Inferior parietal cortex (tissue), 1 donor: ENCODE measurements at regions not wholly inside any gene's neighbourhood (a gene's known extent, or its start where the extent isn't known, plus 50 kb on each side); places are given as distances from the start of the nearest gene placed in this dataset.

Experiments used
- DNase-seq: peaks from one replicate; pipeline ENCODE4 v3.0.0-alpha.2; 2016; ENCODE audit errors: extremely low spot score

DNA sequence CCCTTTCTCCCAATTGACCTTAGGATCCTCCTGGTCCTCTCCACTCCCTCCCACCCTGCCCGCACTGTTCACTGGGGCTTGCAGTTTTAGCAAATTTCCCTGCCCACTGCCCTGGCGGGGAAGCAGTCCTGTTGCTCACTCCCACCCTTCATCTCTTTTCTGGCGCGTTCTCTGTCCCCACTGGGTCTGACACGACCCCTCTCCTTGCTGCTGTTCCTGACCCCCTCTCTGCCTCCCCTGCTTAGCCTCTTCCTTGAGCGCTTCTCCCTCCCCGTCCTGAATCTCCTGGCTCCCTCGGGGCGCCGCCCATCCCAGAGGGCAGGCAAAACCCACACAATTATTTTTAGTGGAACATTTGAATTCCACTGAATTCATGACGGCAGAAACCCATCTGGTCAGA lies 1796.4 kb downstream of the TP53TG3F start:
- DNase-seq = no peak

DNA sequence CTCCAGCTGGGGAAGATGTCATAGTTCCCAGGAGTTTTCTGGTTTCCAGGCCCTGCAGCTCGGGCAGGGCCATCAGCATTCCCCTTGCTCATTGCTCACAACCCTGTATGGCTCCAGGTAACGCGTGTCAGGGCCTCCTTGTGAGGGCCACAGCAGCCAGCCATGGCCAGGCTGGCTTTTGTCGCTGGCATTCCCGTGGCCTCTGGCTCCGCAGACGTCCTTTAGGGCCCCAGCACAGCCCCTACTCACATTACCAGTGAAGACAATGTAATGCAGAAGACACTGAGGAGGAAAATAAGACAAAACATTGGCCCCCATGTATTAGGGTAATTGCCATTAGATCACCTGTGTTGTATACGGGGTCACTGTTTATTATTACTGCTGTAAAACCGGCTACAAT lies 1799.0 kb downstream of the TP53TG3F start:
- DNase-seq = no peak

DNA sequence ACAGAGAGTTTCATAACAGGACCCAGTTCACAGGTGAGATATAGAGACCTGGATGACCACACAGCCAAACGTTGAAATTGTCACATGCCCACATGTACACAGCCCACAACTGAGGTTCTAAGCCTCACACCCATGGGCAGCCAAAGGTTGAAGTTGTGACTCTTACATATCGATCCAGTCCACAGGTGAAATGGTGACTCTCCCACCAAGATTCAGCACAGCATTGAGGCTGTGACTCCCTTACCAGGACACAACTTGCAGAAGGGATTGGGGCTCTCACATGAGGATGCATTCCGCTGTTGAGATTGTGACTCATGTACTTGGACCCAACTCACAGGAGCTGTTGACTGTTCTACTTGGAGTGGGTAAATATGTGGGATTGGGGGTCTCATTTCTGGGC lies 1836.4 kb downstream of the TP53TG3F start:
- DNase-seq = no peak

DNA sequence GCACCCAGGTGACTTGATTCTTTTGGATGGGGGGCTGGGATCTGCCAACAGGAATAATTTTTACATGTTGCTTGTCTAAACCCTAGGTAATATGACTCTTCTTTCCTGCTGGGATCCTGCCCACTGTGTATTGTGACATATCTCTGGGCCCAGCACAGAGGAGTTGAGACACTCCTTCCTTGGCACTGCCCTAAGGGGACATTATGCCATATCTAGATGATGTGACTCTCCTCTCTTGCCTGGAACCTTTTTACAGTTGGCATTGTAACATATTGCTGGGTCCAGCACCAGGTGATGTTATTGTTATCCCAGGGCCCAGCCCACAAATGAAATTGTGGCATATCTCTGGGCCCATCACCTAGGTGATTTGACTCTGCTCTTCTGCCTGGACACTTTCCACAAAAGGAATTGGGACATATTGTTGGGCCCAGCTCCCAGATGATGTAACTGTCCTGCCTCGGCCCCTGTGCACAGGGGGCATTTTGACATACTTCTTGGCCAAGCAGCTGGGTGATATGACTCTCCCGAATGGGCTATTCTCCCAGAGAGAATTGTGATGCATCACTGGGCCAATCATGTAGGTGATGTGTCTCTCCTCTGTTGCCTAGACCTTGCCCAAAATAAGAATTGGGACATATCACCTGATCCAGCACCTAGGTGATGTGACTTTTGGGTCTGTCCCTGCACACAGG lies 1837.7 kb downstream of the TP53TG3F start:
- DNase-seq = no peak

DNA sequence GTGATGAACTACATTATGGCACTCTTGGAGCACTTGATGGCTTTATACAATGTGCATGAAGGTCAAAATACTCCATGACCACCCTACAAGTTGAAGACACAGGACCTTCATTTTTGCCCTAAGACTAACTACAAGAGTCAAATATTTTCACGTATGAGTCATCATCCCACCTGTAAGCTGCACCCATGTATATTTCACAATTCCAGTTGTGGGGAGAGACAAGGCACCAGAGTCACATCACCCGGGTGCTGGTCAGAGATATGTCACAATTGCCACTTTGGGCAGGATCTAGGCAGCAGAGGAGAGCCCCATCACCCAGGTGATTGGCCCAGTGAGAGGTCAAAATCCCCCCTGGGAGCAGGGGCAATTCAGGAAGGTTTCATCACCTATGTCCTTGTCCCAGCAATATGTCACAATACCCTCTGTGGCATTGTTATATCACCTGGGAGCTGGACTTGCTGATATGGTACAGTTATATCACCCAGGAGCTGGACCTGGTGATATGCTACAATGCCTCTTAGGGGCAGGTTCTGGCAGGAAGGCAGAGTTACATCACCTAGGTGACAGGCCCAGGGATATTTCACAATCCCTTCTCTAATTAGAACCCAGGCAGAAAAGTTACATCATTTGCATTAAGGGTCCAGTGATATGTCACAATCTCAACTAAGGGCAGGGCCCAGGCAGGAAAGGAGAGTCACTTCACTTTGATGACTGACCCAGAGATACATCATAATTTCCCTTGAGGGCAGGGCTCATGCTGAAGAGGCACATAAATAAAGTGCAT lies 1839.2 kb downstream of the TP53TG3F start:
- DNase-seq = no peak

DNA sequence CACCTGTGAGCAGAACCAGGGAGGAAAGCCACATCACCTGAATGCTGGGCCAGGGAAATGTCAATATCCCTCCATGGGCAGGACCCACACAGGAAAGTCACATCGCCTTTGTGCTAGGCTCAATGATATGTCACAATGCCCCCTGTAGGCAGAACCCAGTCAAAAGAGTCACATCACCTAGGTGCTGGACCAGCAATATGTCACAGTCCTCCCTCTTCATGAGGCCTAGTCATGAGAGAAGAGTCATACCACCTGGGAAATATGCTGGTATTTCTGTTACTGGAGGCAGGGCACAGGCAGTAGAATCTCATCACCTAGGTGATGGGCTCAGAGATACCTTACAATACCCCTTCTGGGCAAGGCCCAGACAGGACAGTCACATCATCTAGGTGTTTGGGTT lies 1843.4 kb downstream of the TP53TG3F start:
- DNase-seq = no peak

DNA sequence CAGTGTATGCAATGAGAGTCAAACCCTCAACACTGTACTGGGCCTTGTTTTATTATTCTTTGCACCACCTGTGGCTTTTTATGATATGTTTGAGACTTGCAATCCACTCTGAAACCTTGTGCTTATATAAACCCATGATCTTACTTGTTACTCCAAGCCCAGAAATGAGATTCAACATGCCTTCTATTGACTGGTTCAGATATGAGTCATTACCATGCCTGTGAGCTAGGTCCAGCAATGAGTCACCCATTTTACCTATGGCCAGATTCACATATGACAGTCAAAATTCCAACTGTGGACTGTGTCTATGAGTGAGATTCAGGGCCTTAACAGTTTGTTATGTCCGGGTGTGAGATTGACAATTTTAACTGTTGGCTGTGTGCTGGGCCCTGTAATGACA lies 1846.1 kb downstream of the TP53TG3F start:
- DNase-seq = no peak

DNA sequence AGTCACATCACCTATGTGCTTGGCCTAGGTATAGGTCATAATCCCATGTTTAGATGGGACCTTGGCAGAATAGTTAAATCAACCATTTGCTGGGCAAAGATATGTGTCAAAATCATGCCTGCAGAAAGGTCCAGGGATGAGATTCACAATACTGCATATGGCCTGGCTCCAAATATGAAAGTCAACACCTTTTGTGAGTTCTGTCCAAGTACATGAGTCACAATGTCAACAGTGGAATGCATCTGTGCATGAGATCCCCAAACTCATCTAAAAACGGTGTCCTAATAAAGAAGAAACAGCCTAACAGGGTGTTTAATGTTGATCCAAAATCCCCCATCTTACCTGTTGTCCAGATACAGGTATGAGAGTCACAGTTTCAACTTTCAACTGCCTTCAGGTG lies 1847.5 kb downstream of the TP53TG3F start:
- DNase-seq = no peak

DNA sequence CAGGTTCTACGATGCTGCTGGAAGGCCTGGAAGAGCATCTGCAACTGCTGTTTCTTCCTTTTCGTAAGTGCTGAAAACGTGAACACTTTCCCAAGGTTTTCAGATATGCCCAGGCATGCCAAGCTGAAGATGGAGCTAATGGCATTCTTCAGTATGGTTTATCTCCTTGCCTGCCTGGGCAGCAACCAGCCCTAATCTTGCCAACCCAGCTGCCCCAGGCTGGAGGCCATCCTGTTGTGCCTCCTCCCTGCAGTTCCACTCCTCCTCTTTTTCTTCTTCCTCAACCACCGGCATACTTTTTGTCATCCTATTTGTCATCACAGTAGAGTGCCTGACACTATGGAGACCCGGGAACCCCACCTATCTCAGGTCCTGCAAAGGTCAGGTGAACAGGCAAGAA lies 1849.3 kb downstream of the TP53TG3F start:
- no peak for DNase-seq

DNA sequence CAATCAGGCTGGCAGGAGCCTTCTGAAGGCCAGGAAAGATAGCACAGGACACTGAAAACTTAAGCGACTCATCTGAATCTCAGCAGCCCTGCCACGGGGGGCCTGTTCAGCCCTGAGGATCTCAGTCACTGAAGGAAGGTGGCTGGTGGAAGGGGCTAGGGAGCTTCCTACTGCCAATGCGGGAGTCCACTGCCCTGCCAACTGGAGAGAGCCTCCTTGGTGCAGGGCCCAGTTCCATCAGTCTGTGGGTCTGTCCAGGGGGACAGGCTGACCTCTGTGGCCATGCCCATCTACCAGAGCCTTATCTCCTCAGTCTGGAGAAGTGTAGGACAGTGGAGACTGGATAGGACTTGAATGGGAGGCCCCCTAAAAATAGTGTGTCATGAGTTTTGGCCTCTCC lies 1851.6 kb downstream of the TP53TG3F start:
- no peak for DNase-seq

DNA sequence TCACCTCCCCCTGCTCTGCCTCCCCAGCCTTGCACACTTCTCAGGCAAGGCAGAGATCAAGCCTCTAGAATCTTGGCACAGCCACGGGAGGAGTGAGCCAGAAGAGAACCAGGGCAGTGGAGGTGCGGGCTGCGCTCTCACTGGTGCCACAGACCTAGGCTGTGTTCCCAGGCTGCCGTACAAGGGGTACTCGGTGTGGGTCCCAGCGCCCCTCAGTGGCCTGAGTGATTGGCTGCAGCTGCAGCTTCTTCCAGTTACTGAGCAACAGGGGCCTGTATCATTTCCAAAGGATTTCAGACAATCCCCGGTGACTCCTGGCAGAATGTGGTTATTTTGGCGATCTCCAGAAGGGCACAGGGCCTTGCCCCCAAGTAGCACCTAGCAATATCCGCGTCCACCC lies 1852.1 kb downstream of the TP53TG3F start:
- no peak for DNase-seq

DNA sequence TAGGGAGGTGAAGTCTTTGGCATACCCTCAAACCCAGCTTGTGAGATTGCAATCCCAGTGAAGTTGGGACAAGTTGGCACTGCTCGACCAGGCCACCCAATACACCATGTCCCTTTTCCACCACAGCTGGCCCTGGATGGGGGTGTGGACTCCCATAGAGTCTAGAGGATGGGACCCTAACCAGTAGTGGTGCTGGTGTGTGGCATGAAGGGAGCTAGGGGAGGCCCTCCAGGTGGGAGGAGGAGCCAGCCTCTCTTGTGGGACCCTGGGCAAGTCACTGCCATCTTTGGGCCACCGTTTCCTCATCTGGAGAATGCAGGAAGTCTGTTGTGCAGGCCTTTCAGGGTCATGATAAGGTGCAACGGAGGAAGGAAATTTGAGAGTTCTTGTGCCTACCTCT lies 1854.9 kb downstream of the TP53TG3F start:
- no peak for DNase-seq

DNA sequence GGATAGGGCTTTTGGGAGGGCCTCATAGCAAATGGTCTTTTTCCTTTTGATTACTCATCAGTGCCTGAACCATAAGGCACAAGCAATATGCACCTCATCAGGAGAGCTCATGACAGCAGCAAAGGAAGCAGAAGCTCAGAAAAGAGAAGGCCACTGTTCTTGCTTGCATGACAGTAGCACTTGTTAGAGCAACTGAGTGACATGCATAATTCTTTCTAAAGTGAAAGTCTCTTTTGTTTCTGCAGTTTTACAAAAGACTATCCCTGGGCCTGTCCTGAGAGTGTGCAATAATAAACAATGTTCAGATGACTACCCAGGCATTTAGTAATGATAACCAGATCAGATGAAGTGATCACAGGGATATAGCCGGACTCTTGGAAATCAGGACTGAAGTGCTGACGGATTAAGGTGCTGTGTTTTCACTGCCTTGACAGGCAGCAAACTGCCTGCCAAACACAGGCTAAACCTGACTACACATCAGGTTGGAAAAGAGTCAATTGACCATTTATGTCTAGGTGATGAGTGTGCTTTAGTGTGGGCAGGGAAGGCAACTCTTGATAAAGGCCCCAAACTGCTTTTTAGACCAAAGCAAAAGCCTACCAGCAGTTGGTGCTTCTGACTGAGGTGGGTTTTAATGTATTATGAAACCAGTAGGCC lies 1860.3 kb downstream of the TP53TG3F start:
- DNase-seq = peak; percentile 1

DNA sequence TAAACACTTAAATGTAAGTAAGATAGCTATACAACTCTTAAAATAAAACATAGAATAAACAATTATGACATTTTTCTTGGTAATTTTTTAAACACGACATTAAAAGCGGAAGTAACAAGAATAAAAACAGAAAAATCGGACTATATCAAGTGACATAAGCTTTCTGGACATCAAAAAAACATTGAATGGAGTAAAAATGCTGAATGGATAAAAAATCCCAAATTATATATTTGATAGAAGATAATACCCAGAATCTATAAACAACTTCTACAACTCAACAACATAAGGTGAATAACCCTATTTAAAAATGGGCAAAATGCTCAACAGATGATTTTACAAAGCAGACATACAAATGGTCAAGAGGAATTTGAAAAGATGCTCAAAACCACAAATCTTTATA lies 1866.5 kb downstream of the TP53TG3F start:
- DNase-seq = no peak

DNA sequence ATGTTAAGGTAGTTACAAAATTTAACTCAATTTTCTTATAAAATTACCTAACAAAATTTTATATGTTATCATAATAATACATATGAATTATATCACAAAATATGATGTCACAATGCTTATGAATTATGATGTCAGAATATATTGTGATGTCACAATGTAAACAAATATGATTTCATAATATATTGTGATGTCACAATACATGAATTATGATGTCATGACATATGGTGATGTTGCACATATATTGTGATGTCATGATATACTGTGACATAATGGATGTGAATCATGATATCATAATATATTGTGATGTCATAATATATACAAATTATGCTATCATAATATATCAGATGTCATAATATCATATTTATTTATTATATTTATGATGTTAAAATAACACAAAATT lies 1879.9 kb downstream of the TP53TG3F start:
- DNase-seq = no peak

DNA sequence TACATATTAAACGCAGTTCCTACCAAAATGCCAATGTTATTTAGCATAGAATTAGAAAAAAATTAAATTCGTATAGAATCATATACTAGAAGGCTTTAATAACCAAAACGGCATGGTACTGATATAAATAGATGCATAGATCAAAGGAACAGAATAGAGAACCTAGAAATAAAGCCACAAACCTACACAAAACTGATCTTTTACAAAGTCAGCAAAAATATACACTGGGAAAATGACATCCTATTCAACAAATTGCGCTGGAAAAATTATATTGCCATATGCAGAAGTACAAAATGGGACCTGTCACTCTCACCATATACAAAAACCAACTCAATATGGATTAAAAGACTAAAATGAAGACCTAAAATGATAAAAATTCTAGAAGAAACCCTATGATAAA lies 1882.6 kb downstream of the TP53TG3F start:
- no peak for DNase-seq

DNA sequence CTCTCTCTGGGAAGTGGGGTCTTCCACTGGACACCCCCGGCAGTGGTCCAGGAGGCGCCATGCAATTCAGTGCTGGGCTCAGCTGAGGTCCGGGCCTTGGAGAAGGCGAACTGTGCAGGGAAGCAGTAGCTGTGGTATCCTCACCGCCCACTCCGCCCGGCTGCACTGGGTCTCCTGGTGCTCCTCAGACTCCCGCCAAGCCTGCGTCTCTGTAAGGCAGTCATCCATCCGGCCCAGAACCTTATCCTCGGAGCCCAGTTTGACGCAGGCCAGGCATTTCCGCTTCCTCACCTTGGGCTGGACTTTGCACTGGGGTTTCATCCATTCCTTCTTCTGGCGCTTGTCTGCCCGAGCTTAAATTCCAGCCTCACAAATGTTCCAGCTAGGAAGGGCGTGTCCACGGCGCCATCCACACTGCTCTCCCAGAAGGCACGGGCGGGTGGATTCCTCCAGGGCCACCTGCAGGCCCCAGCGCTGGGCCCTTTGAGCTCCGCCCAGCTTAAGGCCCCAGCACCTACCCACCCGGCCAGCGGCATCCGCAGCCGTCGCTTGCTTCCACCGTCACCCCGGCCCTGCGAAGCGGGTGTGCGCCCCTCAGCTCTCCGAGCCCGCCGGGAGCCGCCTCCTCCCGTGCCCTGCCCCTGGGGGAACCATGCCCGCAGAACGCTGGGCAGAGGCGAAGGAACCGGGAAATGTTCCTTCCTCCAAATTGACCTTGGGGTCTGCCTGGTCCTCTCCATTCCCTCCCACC lies 1884.8 kb downstream of the TP53TG3F start:
- no peak for DNase-seq

DNA sequence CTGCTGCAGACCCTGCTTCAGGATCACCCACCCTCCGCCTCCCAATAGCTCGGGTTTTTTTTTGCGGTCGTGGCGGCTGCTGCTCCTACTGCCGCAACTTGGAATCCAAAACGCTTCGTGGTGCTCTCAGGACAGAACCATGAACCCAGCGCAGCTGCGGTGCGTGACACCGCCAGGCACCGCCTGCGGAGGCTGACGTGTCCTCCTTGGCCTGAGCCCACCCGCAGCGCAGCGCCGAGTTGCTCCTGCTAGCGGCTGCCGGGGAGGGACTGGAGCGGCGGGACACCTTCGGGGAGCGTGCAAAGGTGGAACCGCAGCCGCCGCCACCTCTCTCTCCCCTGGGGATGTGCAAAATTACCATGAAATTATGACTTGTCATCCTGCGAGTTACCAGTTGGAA lies 1893.0 kb downstream of the TP53TG3F start:
- DNase-seq = no peak

DNA sequence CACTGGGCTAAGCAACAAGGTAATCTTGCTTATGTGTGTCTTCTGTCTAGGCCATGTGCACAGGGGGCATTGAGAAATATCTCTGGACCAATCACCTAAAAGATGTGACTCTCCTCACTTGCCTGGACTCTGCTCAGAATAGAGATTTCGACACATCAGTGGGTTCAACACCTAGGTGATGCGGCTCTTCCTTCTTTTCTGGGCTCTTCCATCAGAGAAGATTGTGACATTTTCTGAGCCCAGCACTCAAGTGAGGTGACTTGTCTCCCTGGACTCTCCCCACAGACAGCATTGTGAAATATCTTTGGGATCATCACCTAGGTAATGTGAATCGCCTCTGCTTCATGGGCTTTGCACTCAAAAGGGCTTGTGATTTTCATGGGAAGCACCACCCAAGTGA lies 1904.1 kb downstream of the TP53TG3F start:
- DNase-seq = no peak

DNA sequence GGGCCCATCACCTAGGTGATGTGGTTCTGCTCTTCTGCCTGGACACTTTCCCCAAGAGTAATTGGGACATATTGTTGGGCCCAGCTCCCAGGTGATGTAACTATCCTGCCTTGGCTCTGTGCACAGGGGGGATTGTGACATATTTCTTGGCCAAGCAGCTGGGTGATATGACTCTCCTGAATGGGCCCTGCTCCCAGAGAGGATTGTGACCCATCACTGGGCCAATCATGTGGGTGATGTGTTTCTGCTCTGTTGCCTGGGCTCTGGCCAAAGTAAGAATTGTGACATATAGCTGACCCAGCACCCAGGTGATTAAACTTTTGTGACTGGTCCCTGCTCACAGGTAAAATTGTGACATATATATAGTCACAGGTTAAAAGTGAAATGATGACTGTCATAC lies 1904.9 kb downstream of the TP53TG3F start:
- no peak for DNase-seq

DNA sequence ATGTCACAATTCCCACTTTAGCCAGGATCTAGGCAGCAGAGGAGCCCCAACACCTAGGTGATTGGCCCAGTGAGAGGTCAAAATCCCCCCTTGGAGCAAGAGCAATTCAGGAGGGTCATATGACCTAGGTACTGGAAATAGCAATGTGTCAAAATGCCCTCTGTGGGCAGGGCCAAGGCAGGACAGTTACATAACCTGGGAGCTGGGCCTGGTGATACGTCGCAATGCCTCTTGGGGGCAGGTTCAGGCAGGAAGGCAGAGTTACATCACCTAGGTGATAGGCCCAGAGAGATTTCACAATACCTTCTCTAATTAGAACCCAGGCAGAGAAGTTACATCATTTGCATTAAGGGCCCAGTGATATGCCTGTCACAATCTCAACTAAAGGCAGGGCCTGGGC lies 1906.3 kb downstream of the TP53TG3F start:
- no peak for DNase-seq

DNA sequence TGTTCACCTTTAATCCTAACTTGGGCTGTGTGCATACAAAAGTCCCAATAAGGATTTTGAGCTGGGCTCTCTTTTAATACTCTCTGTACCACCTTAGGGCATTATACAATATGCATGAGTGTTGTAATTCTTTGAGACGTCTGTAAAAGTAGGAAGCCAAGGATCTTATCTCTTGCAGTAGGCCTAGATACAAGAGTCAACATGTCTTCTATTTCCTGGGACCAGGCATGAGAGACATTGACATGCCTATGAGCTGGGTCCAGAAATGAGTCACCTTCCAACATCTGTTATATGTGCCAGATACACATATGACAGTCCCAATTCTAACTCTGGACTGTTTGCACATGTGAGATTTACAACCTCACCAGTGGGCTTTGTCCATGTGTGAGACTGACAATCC lies 1911.2 kb downstream of the TP53TG3F start:
- DNase-seq = no peak
